Kidney capillary endothelial cell (primary cell): ENCODE measurements at regions not wholly inside any gene's neighbourhood (a gene's known extent, or its start where the extent isn't known, plus 50 kb on each side); places are given as distances from the start of the nearest gene placed in this dataset.

Source experiments
- DNase-seq: peaks from one replicate; pipeline ENCODE4 v3.0.0-alpha.2; 2018; ENCODE audit warnings: low spot score

GRCh38 chr10:129371541-129371940 lies 95.5 kb upstream of the MGMT start:
- DNase-seq, result no peak

- DNase-seq, result no peak
Observed at GRCh38 chr10:129372172-129372571, 94.9 kb upstream of the MGMT start.

GRCh38 chr10:129373231-129373630 lies 93.8 kb upstream of the MGMT start:
- DNase-seq, result no peak

GRCh38 chr10:129373718-129374117 lies 93.3 kb upstream of the MGMT start:
- no peak for DNase-seq

GRCh38 chr10:129375171-129375570 lies 91.9 kb upstream of the MGMT start:
- no peak for DNase-seq

GRCh38 chr10:129375912-129376311 lies 91.1 kb upstream of the MGMT start:
- DNase-seq, result no peak

- no peak for DNase-seq
Observed at GRCh38 chr10:129380279-129380678, 86.8 kb upstream of the MGMT start.

- DNase-seq, result no peak
Observed at GRCh38 chr10:129381741-129382140, 85.3 kb upstream of the MGMT start.

GRCh38 chr10:129382401-129382800 lies 84.6 kb upstream of the MGMT start:
- DNase-seq, result no peak

GRCh38 chr10:129383651-129384050 lies 83.4 kb upstream of the MGMT start:
- DNase-seq, result no peak

GRCh38 chr10:129385600-129385999 lies 81.4 kb upstream of the MGMT start:
- no peak for DNase-seq

- no peak for DNase-seq
Observed at GRCh38 chr10:129386415-129387257, 80.4 kb upstream of the MGMT start.

GRCh38 chr10:129387258-129387525 lies 79.8 kb upstream of the MGMT start:
- no peak for DNase-seq

GRCh38 chr10:129388435-129388834 lies 78.6 kb upstream of the MGMT start:
- DNase-seq, result no peak

- no peak for DNase-seq
Observed at GRCh38 chr10:129389194-129389593, 77.8 kb upstream of the MGMT start.

GRCh38 chr10:129390147-129390546 lies 76.9 kb upstream of the MGMT start:
- DNase-seq, result no peak

- DNase-seq, result no peak
Observed at GRCh38 chr10:129390726-129391125, 76.3 kb upstream of the MGMT start.

- DNase-seq, result no peak
Observed at GRCh38 chr10:129391464-129391863, 75.6 kb upstream of the MGMT start.

- no peak for DNase-seq
Observed at GRCh38 chr10:129392855-129393254, 74.2 kb upstream of the MGMT start.

GRCh38 chr10:129393812-129394211 lies 73.2 kb upstream of the MGMT start:
- no peak for DNase-seq

- no peak for DNase-seq
Observed at GRCh38 chr10:129394518-129395328, 72.3 kb upstream of the MGMT start.

- no peak for DNase-seq
Observed at GRCh38 chr10:129396021-129396722, 70.9 kb upstream of the MGMT start.
